ENCODE measurements at regions not wholly inside any gene's neighbourhood (a gene's known extent, or its start where the extent isn't known, plus 50 kb on each side); places are given as distances from the start of the nearest gene placed in this dataset.

DNA sequence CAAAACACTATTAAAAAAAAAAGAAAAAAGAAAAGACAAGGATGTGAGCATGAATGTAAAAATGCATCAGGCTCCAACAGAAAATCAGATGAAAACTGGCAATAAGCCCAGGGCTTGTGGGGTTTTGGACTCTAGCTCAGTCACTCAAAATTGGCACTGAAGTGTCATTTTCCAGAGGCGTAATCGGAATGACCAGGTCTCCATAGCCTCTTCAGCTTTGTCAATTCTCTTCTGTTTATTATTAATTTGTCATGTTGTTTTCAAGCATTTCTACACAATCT, 137.2 kb upstream of the TRHDE start:
- TF ChIP-seq, protein P1, sequence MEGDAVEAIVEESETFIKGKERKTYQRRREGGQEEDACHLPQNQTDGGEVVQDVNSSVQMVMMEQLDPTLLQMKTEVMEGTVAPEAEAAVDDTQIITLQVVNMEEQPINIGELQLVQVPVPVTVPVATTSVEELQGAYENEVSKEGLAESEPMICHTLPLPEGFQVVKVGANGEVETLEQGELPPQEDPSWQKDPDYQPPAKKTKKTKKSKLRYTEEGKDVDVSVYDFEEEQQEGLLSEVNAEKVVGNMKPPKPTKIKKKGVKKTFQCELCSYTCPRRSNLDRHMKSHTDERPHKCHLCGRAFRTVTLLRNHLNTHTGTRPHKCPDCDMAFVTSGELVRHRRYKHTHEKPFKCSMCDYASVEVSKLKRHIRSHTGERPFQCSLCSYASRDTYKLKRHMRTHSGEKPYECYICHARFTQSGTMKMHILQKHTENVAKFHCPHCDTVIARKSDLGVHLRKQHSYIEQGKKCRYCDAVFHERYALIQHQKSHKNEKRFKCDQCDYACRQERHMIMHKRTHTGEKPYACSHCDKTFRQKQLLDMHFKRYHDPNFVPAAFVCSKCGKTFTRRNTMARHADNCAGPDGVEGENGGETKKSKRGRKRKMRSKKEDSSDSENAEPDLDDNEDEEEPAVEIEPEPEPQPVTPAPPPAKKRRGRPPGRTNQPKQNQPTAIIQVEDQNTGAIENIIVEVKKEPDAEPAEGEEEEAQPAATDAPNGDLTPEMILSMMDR (IDR thresholded peaks at IDR 0.05 in 8 of 11, conservative IDR thresholded peaks at IDR 0.05 in 3 of 11) = no peak
- no peak for TF ChIP-seq POLR2AphosphoS5 (IDR thresholded peaks at IDR 0.05)

Measured in spleen (tissue), 7 donors.